Type B pancreatic cell (in vitro differentiated cells): ENCODE measurements at regions not wholly inside any gene's neighbourhood (a gene's known extent, or its start where the extent isn't known, plus 50 kb on each side); places are given as distances from the start of the nearest gene placed in this dataset.
A peak's percentile ranks its signal among the peaks of the same experiment; 100 is the strongest.
"Not testable (repeated sequence)": the region's sequence is repeated elsewhere in the genome, so short reads cannot be mapped to it uniquely, and the experiment has no call there.

Experiments used
- DNase-seq: peaks from one replicate; pipeline ENCODE4 v3.0.0; 2021; ENCODE audit warnings: mixed read lengths; ENCODE audit not compliant: unreplicated experiment; ENCODE audit errors: extremely low spot score
- H3K27ac Mint-ChIP-seq: 2 replicates; pipeline ENCODE4 v1.8.0; 2021; ENCODE audit warnings: mild to moderate bottlenecking, mixed read lengths
- H3K27me3 Mint-ChIP-seq: 2 replicates; pipeline ENCODE4 v1.8.0; 2021; ENCODE audit warnings: mixed read lengths
- H3K36me3 Mint-ChIP-seq: 2 replicates; pipeline ENCODE4 v1.8.0; 2021; ENCODE audit warnings: mixed read lengths
- H3K4me1 Mint-ChIP-seq: one replicate; pipeline ENCODE4 v1.8.0; 2021; ENCODE audit warnings: mixed read lengths; ENCODE audit not compliant: unreplicated experiment
- H3K4me3 Mint-ChIP-seq: 2 replicates; pipeline ENCODE4 v1.8.0; 2021; ENCODE audit warnings: mild to moderate bottlenecking, mixed read lengths
- H3K9me3 Mint-ChIP-seq: 2 replicates; pipeline ENCODE4 v1.8.0; 2021; ENCODE audit warnings: mixed read lengths
- TF ChIP-seq, protein P1 (sequence below): fragments of 200-600 bp; sonication (generic); conservative IDR thresholded peaks from 2 replicates; pipeline ENCODE4 v1.5.0; 2021; ENCODE audit warnings: antibody characterized with exemption, mild to moderate bottlenecking

DNA sequence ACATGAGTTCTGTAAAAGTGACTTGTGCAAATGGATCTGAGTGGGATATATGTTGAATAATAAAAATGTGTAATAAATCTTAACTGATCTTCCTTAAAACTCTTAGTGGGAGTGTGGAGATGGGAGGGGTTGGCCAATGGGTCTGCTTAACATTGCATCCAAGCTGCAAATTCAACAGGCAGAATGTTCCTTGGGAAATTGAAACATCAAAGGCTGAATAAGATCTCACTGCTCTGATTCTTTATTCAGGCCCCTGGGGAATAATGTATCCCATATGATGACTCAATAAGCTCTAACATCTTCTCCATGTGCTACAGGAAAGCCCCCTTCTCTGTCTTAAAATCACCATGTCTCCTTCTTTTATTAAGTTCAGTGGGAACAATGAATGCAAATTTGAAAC lies 373.2 kb upstream of the PODXL start:
- DNase-seq: no peak
- TF ChIP-seq, protein P1, sequence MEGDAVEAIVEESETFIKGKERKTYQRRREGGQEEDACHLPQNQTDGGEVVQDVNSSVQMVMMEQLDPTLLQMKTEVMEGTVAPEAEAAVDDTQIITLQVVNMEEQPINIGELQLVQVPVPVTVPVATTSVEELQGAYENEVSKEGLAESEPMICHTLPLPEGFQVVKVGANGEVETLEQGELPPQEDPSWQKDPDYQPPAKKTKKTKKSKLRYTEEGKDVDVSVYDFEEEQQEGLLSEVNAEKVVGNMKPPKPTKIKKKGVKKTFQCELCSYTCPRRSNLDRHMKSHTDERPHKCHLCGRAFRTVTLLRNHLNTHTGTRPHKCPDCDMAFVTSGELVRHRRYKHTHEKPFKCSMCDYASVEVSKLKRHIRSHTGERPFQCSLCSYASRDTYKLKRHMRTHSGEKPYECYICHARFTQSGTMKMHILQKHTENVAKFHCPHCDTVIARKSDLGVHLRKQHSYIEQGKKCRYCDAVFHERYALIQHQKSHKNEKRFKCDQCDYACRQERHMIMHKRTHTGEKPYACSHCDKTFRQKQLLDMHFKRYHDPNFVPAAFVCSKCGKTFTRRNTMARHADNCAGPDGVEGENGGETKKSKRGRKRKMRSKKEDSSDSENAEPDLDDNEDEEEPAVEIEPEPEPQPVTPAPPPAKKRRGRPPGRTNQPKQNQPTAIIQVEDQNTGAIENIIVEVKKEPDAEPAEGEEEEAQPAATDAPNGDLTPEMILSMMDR: no peak
- Mint-ChIP-seq H3K9me3 (no peaks in the 10 kb centered on the region), H3K4me3 (no peak overlapping the region), H3K4me1 (no peaks in the 10 kb centered on the region), H3K27me3 (peaks cover 54% of the 10 kb centered on the region), H3K36me3 (no peaks in the 10 kb centered on the region), H3K27ac (no peak overlapping the region)

DNA sequence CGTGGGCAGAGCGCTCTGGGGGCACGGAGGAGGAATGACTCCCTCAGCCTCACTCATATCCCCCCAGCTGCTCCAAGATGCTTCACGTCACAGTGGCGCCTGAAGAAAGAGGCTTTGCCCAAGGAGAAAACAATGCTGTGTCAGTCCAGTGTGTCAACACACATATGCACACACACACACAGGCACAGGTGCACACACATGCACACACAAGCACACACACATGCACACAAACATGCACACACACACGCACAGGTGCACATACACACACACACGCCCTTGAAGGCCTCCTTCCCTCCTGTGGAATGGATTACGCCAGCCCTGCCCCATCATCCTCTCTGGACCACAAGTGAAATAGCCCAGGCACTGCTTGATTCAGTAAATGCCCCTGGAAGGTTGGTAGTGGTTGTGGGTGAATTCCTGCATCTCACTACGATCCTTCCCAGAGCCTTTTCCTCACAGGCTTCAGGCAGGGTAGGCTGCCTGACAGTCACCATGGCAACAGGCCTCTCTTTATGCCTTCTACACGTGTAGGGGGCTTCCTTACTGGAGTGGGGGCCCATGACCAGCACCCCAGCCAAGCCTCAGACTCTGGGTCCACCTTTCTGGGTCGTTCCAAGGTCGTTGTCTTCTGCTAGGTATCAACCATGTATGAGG lies 371.5 kb upstream of the PODXL start:
- H3K4me3 Mint-ChIP-seq: no peak overlapping the region
- DNase-seq: peak; percentile 25
- no peaks in the 10 kb centered on the region for H3K36me3 Mint-ChIP-seq
- H3K27me3 Mint-ChIP-seq: peaks cover 53% of the 10 kb centered on the region
- H3K27ac Mint-ChIP-seq: no peak overlapping the region
- TF ChIP-seq, protein P1: no peak
- no peaks in the 10 kb centered on the region for H3K9me3 Mint-ChIP-seq
- H3K4me1 Mint-ChIP-seq: no peaks in the 10 kb centered on the region

DNA sequence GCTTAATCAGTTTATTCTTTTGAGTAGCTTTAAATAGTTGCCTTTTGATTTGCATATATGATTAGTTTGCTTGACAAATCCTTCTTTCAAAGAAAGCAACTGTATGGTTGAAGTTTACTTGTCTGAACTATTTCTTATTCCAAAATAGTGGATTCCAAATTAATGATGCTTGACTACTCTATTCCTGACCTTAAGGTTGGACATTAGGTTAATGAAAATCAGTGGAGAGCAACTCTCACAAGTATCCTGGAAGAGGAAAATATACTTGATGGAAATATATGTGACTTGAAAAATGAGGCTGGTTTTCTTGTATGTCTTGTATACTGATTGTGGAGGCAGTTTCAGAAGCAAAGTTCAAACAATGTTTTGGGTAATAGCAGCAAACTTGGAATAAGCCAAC lies 369.2 kb upstream of the PODXL start:
- no peak for DNase-seq
- H3K4me1 Mint-ChIP-seq: no peaks in the 10 kb centered on the region
- H3K36me3 Mint-ChIP-seq: no peaks in the 10 kb centered on the region

DNA sequence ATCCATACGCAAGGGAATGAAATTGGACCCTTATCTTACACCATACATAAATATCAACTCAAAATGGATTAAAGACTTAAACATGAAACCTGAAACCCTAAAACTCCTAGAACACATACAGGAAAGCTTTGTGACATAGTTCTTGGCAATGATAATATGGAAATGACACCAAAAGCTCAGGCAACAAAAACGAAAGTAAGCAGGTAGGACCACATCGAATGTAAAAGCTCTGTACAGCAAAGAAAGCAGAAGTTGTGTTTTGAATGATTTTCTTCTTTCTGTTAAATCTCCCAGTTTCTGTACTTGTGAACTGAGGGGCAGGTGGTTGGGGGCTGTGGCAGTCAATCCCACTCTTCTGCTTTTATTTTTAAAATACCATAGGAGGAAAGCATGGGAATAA lies 368.4 kb upstream of the PODXL start:
- H3K4me3 Mint-ChIP-seq: no peak overlapping the region
- H3K27ac Mint-ChIP-seq: no peak overlapping the region
- peaks cover 63% of the 10 kb centered on the region for H3K27me3 Mint-ChIP-seq
- TF ChIP-seq, protein P1: no peak
- H3K4me1 Mint-ChIP-seq: no peaks in the 10 kb centered on the region
- H3K36me3 Mint-ChIP-seq: no peaks in the 10 kb centered on the region
- DNase-seq: no peak
- H3K9me3 Mint-ChIP-seq: no peaks in the 10 kb centered on the region

More for the DNA sequence above, 369.2 kb upstream of the PODXL start:
- TF ChIP-seq, protein P1: no peak
- Mint-ChIP-seq H3K4me3 (no peak overlapping the region), H3K27ac (no peak overlapping the region), H3K9me3 (no peaks in the 10 kb centered on the region), H3K27me3 (peaks cover 62% of the 10 kb centered on the region)

DNA sequence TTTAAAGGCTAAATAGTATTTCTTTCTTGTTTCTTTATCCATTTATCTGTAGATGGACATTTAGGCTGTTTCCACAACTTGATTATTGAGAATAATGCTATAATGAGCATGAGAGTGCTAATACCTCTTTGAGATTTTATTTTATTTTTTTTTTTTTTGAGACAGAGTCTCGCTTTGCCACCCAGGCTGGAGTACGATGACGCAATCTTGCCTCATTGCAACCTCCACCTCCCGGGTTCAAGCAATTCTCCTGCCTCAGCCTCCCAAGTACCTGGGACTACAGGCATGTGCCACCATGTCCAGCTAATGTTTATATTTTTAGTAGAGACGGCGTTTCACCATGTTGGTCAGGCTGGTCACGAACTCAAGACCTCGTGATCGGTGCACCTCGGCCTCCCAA lies 366.5 kb upstream of the PODXL start:
- H3K4me1 Mint-ChIP-seq, H3K27ac Mint-ChIP-seq, H3K36me3 Mint-ChIP-seq, H3K9me3 Mint-ChIP-seq, DNase-seq, H3K4me3 Mint-ChIP-seq: not testable (repeated sequence)
- peaks cover 55% of the 10 kb centered on the region for H3K27me3 Mint-ChIP-seq

DNA sequence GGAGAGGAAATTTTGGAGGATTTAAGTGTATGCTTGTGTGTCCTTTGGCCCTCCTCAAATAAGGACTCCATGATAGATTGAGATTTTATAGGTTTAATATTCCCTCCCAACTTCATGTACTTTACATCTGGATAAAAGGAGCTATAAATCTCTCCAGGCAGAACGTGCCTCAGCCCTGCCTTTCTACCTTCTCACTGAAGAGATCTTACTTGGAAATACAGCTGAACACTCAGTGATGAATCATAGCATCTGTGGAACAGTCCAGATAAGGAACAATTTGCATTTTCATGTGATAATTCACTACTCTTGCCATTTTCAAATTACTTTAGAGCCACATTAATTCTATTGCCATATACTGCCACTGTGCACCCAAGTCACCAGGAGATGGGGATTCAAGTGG lies 364.6 kb upstream of the PODXL start:
- peaks cover 44% of the 10 kb centered on the region for H3K27me3 Mint-ChIP-seq
- TF ChIP-seq, protein P1: no peak
- H3K9me3 Mint-ChIP-seq: no peaks in the 10 kb centered on the region
- no peak overlapping the region for H3K27ac Mint-ChIP-seq
- H3K4me3 Mint-ChIP-seq: no peak overlapping the region
- H3K36me3 Mint-ChIP-seq: no peaks in the 10 kb centered on the region
- DNase-seq: no peak
- no peaks in the 10 kb centered on the region for H3K4me1 Mint-ChIP-seq
